Adrenal gland (tissue), 5 donors: ENCODE measurements at regions not wholly inside any gene's neighbourhood (a gene's known extent, or its start where the extent isn't known, plus 50 kb on each side); places are given as distances from the start of the nearest gene placed in this dataset.

ENCODE experiments used
- CTCF ChIP-seq, 6 experiments: fragments of 450-650 bp in 4 of 6; fragments of 200-600 bp in 2 of 6; sonication (generic) in 1 of 6; IDR thresholded peaks; 1 replicate in 5 of 6; 2 replicates in 1 of 6; pipeline versions ENCODE4 v1.5.1 to v1.8.0; 2016 to 2021; ENCODE audit warnings: antibody characterized with exemption in 6 of 6, mild to moderate bottlenecking in 2 of 6, moderate library complexity in 1 of 6
- POLR2A ChIP-seq, 2 donors: fragments of 450-650 bp; IDR thresholded peaks; one replicate each; pipeline ENCODE4 v1.6.1; 2017; ENCODE audit warnings: antibody characterized with exemption in 2 of 2, mild to moderate bottlenecking in 2 of 2, moderate library complexity in 1 of 2
- donor health status: DM: no; HTN: no; CAD: no.

DNA sequence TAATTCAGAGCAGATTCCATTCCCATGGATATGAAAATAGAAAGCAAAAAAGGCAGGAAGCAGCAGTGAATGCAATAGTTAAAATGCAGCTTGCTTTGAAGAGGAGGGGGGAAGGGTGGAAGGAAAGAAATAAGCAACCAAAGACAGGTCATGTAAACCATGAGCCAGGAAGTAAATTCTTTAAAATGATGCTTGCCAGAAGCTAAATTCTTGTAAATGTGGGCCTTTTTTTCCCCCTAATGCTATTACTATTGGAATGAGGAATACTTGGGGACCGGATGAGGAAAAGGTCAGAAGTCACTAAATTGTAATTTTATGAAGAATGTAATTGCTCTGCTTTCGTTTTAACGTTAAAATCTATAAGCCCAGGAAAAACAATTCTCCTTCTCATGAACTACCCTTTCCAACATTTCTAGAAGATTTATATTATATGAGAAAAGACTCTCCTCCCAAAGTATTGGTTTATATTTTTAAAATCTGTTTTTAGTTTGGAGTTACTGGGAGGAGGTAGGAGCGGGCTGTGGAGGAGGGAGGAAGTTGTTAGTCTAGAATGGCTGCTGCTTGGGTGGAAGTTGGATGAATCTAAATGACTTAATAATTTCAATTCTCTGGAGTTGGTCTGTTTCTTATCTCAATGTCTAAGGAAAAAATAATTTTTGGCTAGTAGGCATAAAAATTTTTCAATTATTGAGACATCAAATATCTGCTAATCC lies 77.6 kb upstream of the PCDH18 start:
- TF ChIP-seq CTCF (IDR thresholded peaks at IDR 0.05) (no peak), POLR2A (IDR thresholded peaks at IDR 0.05) (no peak)
